ENCODE measurements at regions not wholly inside any gene's neighbourhood (a gene's known extent, or its start where the extent isn't known, plus 50 kb on each side); places are given as distances from the start of the nearest gene placed in this dataset.

DNA sequence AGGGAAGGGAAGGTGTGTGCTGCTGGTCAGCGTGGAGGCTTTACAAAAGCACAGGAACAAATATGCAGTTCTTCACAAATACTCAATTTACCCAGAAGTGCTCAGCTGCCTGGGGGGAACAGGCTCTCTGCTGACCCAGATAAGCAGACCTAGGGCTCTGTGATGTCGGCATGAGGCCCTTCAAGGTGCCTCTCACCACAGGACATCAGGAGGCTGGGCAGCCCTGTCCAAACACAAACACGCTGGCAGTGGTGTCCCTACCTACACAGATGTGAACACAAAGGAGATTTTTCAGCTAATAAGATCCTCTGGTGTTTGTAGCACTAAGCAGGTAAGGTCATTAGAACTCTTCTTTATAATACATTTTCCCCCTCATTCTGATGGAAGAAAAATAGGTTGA lies 243.0 kb upstream of the PROX1 start:
- no peaks in the 10 kb centered on the region for H3K27me3 ChIP-seq (ENCODE audit: insufficient read depth, low read depth)
- H4K20me1 ChIP-seq (ENCODE audit: insufficient read depth): no peaks in the 10 kb centered on the region
- H3K36me3 ChIP-seq (ENCODE audit: insufficient read depth): no peaks in the 10 kb centered on the region
- no peak overlapping the region for H2AFZ ChIP-seq (ENCODE audit: low read depth)
- no peak overlapping the region for H3K4me3 ChIP-seq (IDR thresholded peaks at IDR 0.05; ENCODE audit: insufficient read depth, low read depth, low read length)
- no peak overlapping the region for H3K4me2 ChIP-seq
- no peak overlapping the region for H3K27ac ChIP-seq
- H3K9ac ChIP-seq: no peak overlapping the region
- no peaks in the 10 kb centered on the region for H3K79me2 ChIP-seq (ENCODE audit: insufficient read depth, low read depth)
- no peaks in the 10 kb centered on the region for H3K4me1 ChIP-seq (ENCODE audit: low read depth, poor library complexity, severe bottlenecking)
- no peak for TF ChIP-seq CTCF (conservative IDR thresholded peaks at IDR 0.05; ENCODE audit: low read depth, low read length)

DNA sequence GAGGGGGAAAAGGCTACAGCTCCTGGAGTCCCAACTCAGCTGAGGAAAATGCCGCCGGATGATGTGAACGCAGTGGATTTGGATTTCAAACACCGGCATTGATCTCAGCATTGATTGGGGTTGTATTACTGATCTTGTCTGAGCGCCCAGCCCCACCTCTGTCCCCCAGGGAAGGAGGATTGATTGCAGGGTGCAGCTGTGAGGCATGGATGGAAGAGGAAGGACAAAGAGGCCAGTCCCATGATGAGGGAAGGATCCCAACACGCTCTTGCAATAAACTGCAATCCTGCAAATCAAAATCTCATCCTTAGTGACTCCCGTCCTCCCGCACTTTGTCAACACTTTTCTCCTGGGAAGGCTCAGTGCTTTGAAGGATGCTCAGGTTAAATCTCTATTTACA lies 242.3 kb upstream of the PROX1 start:
- H3K4me3 ChIP-seq (IDR thresholded peaks at IDR 0.05; ENCODE audit: insufficient read depth, low read depth, low read length): no peak overlapping the region
- H3K36me3 ChIP-seq (ENCODE audit: insufficient read depth): no peaks in the 10 kb centered on the region
- no peaks in the 10 kb centered on the region for H3K4me1 ChIP-seq (ENCODE audit: low read depth, poor library complexity, severe bottlenecking)
- no peaks in the 10 kb centered on the region for H4K20me1 ChIP-seq (ENCODE audit: insufficient read depth)
- H3K79me2 ChIP-seq (ENCODE audit: insufficient read depth, low read depth): no peaks in the 10 kb centered on the region
- no peaks in the 10 kb centered on the region for H3K27me3 ChIP-seq (ENCODE audit: insufficient read depth, low read depth)
- H2AFZ ChIP-seq (ENCODE audit: low read depth): no peak overlapping the region
- H3K27ac ChIP-seq: no peak overlapping the region
- H3K9ac ChIP-seq: no peak overlapping the region
- no peak overlapping the region for H3K4me2 ChIP-seq
- no peak for TF ChIP-seq CTCF (conservative IDR thresholded peaks at IDR 0.05; ENCODE audit: low read depth, low read length)

DNA sequence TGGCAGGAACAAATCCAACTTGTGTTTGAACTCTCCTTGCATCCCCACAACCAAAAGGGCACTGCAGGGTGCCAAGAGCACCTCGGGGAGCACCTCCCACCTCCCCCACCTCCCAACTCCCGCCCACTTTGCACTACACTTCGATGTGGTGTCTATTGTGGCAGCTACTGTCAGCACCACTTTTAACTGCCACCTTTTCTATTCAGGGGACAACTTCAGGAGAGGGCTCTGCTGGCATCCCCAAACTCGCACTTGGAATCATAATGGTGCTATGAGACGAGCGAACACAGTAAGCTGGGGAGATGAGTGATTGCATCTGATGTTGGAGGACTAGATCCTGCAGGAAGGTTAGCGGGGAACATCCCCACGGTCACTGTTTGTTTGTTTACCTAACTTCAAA lies 238.2 kb upstream of the PROX1 start:
- Histone ChIP-seq H3K9ac (no peak overlapping the region), H3K36me3 (ENCODE audit: insufficient read depth) (no peaks in the 10 kb centered on the region), H4K20me1 (ENCODE audit: insufficient read depth) (no peaks in the 10 kb centered on the region), H3K27ac (no peak overlapping the region), H3K79me2 (ENCODE audit: insufficient read depth, low read depth) (no peaks in the 10 kb centered on the region), H3K27me3 (ENCODE audit: insufficient read depth, low read depth) (no peaks in the 10 kb centered on the region), H2AFZ (ENCODE audit: low read depth) (no peak overlapping the region), H3K4me1 (ENCODE audit: low read depth, poor library complexity, severe bottlenecking) (no peaks in the 10 kb centered on the region), H3K4me2 (no peak overlapping the region), H3K4me3 (IDR thresholded peaks at IDR 0.05; ENCODE audit: insufficient read depth, low read depth, low read length) (no peak overlapping the region)
- no peak for TF ChIP-seq CTCF (conservative IDR thresholded peaks at IDR 0.05; ENCODE audit: low read depth, low read length)

GRCh38 chr1:213750231-213751063 lies 237.3 kb upstream of the PROX1 start:
- no peak overlapping the region for H3K27ac ChIP-seq
- no peaks in the 10 kb centered on the region for H4K20me1 ChIP-seq (ENCODE audit: insufficient read depth)
- no peak for TF ChIP-seq CTCF (conservative IDR thresholded peaks at IDR 0.05; ENCODE audit: low read depth, low read length)
- H3K36me3 ChIP-seq (ENCODE audit: insufficient read depth): no peaks in the 10 kb centered on the region
- no peak overlapping the region for H3K4me3 ChIP-seq (IDR thresholded peaks at IDR 0.05; ENCODE audit: insufficient read depth, low read depth, low read length)
- no peak overlapping the region for H3K4me2 ChIP-seq
- H3K4me1 ChIP-seq (ENCODE audit: low read depth, poor library complexity, severe bottlenecking): no peaks in the 10 kb centered on the region
- H2AFZ ChIP-seq (ENCODE audit: low read depth): no peak overlapping the region
- H3K9ac ChIP-seq: no peak overlapping the region
- H3K27me3 ChIP-seq (ENCODE audit: insufficient read depth, low read depth): no peaks in the 10 kb centered on the region
- H3K79me2 ChIP-seq (ENCODE audit: insufficient read depth, low read depth): no peaks in the 10 kb centered on the region

Data from KMS-11 (cell line).